Loucy (cell line): ENCODE measurements at regions not wholly inside any gene's neighbourhood (a gene's known extent, or its start where the extent isn't known, plus 50 kb on each side); places are given as distances from the start of the nearest gene placed in this dataset.

ENCODE experiments used
- H2AFZ ChIP-seq: fragments of 200-600 bp; sonication (generic); 2 replicates; pipeline ENCODE4 v1.6.0; 2016; ENCODE audit warnings: antibody characterized with exemption, mild to moderate bottlenecking, low read length, moderate library complexity
- H3F3A ChIP-seq: fragments of 200-600 bp; 2 replicates; pipeline ENCODE4 v1.6.0; 2016; ENCODE audit warnings: antibody characterized with exemption, low read depth, mild to moderate bottlenecking
- H3K27me3 ChIP-seq: fragments of 200-600 bp; sonication (generic); 2 replicates; pipeline ENCODE4 v1.6.1; 2014; ENCODE audit warnings: low read length, mild to moderate bottlenecking; ENCODE audit not compliant: insufficient read depth, poor library complexity, severe bottlenecking
- H3K36me3 ChIP-seq: fragments of 200-600 bp; sonication (generic); 2 replicates; pipeline ENCODE4 v1.6.1; 2016; ENCODE audit warnings: low read length; ENCODE audit not compliant: insufficient read depth
- H3K4me1 ChIP-seq: fragments of 200-600 bp; sonication (generic); 2 replicates; pipeline ENCODE4 v1.5.1; 2014; ENCODE audit warnings: low read length, mild to moderate bottlenecking; ENCODE audit not compliant: insufficient read depth, poor library complexity, severe bottlenecking
- H3K4me2 ChIP-seq: fragments of 200-600 bp; sonication (generic); 2 replicates; pipeline ENCODE4 v1.6.0; 2014; ENCODE audit warnings: antibody characterized with exemption, low read length, low read depth, mild to moderate bottlenecking; ENCODE audit not compliant: poor library complexity, severe bottlenecking
- H3K4me3 ChIP-seq: fragments of 200-600 bp; sonication (generic); 2 replicates; pipeline ENCODE4 v1.5.1; 2014; ENCODE audit warnings: low read length, mild to moderate bottlenecking, mixed read lengths; ENCODE audit not compliant: poor library complexity, severe bottlenecking
- H3K79me2 ChIP-seq: fragments of 200-600 bp; sonication (generic); 2 replicates; pipeline ENCODE4 v1.6.1; 2014; ENCODE audit warnings: low read length; ENCODE audit not compliant: insufficient read depth
- H3K9ac ChIP-seq: fragments of 200-600 bp; sonication (generic); 2 replicates; pipeline ENCODE4 v1.6.0; 2014; ENCODE audit warnings: mild to moderate bottlenecking, low read depth, low read length, moderate library complexity; ENCODE audit not compliant: poor library complexity, severe bottlenecking
- H3K9me2 ChIP-seq: fragments of 200-600 bp; sonication (generic); replicated peaks from 2 replicates; pipeline ENCODE4 v1.6.1; 2016; ENCODE audit warnings: low read depth, low read length, mixed read lengths
- H3K9me3 ChIP-seq: fragments of 200-600 bp; sonication (generic); 2 replicates; pipeline ENCODE4 v1.6.1; 2014; ENCODE audit warnings: mild to moderate bottlenecking, antibody characterized with exemption, low read length, low read depth; ENCODE audit not compliant: insufficient read depth
- H4K20me1 ChIP-seq: fragments of 200-600 bp; sonication (generic); 2 replicates; pipeline ENCODE4 v1.6.0; 2014; ENCODE audit warnings: antibody characterized with exemption, low read length, mild to moderate bottlenecking; ENCODE audit not compliant: insufficient read depth, poor library complexity, severe bottlenecking
- CTCF ChIP-seq: fragments of 200-600 bp; sonication (generic); conservative IDR thresholded peaks from 2 replicates; pipeline ENCODE4 v1.5.1; 2014; ENCODE audit warnings: mild to moderate bottlenecking, antibody characterized with exemption, low read length
- EZH2phosphoT487 ChIP-seq: fragments of 200-600 bp; IDR thresholded peaks from 2 replicates; pipeline ENCODE4 v1.6.1; 2018; ENCODE audit warnings: antibody characterized with exemption, mild to moderate bottlenecking, moderate library complexity, borderline replicate concordance

- H3K79me2 ChIP-seq: no peaks in the 10 kb centered on the region
- no peak overlapping the region for H3K9ac ChIP-seq
- H2AFZ ChIP-seq: no peak overlapping the region
- H3K4me1 ChIP-seq: peaks cover 13% of the 10 kb centered on the region
- H3F3A ChIP-seq: no peaks in the 10 kb centered on the region
- H3K9me2 ChIP-seq: no peaks in the 10 kb centered on the region
- no peaks in the 10 kb centered on the region for H3K27me3 ChIP-seq
- TF ChIP-seq CTCF (no peak), EZH2phosphoT487 (no peak)
- H3K9me3 ChIP-seq: no peaks in the 10 kb centered on the region; the same call in 1 of the 2 replicates
- no peaks in the 10 kb centered on the region for H4K20me1 ChIP-seq
- H3K4me2 ChIP-seq: no peak overlapping the region
- H3K4me3 ChIP-seq: no peak overlapping the region
- H3K36me3 ChIP-seq: no peaks in the 10 kb centered on the region
These were observed 517.1 kb downstream of the RPS24 start for GRCh38 chr10:78550716-78551115.

DNA sequence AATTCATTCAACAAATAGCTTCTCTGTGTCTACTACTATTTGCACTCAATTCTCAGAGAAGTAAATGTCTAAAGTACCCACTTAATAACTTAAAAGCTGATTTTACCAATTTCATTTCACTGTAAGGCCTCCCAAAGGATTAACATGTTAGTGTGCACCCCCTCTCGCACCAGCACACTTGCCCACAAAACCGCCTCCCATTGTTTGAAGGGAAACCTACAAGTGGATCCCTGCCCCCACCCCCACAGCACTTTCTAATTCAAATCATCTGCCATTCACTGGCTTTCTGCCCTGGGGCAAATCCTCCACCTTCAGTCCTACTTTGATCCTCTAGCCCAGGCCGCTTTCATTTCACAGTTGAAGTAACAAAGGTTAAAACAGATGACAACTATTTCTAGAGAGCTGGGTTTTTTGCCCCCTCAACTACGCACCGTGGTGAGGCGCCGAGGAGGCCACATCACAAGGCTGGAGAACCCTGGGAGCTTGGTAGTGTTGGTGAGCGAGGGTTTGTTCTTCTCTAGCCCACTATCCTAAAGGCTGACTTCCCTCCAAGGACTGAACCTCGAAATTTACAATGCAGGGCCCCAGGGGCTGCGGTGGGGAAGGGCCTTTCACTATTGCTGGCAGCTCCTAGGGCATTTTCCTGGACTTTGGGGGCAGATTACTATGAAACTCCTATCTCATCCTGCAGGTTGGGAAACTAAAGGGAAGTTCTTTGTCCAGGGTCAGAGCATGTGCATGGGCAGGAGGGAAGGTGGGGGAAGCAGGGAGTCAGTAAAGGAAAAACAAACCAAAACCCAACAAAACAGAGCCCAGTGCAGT is 517.4 kb upstream of the ZMIZ1 start:
- Histone ChIP-seq H3K4me2 (no peak overlapping the region), H3K4me1 (peaks cover 13% of the 10 kb centered on the region), H2AFZ (no peak overlapping the region), H3K27me3 (no peaks in the 10 kb centered on the region), H4K20me1 (no peaks in the 10 kb centered on the region), H3K9me3 (no peaks in the 10 kb centered on the region; the same call in 1 of the 2 replicates), H3K36me3 (no peaks in the 10 kb centered on the region), H3K9ac (no peak overlapping the region), H3K9me2 (no peaks in the 10 kb centered on the region), H3F3A (no peaks in the 10 kb centered on the region), H3K79me2 (no peaks in the 10 kb centered on the region), H3K4me3 (no peak overlapping the region)
- TF ChIP-seq EZH2phosphoT487: no peak
- TF ChIP-seq CTCF: no peak

GRCh38 chr10:78552261-78552811 is 516.4 kb upstream of the ZMIZ1 start:
- Histone ChIP-seq H3K27me3 (no peaks in the 10 kb centered on the region), H3K4me3 (no peak overlapping the region), H2AFZ (no peak overlapping the region), H4K20me1 (no peaks in the 10 kb centered on the region), H3K4me1 (peaks cover 7% of the 10 kb centered on the region), H3K9ac (no peak overlapping the region), H3K9me2 (no peaks in the 10 kb centered on the region), H3K36me3 (no peaks in the 10 kb centered on the region), H3K79me2 (no peaks in the 10 kb centered on the region), H3K4me2 (no peak overlapping the region), H3K9me3 (no peaks in the 10 kb centered on the region; the same call in 1 of the 2 replicates), H3F3A (no peaks in the 10 kb centered on the region)
- TF ChIP-seq EZH2phosphoT487: no peak
- no peak for TF ChIP-seq CTCF
